IPS DF 4.7 (cell line): ENCODE measurements at regions not wholly inside any gene's neighbourhood (a gene's known extent, or its start where the extent isn't known, plus 50 kb on each side); places are given as distances from the start of the nearest gene placed in this dataset.

Experiments used
- DNase-seq: peaks from one replicate; pipeline ENCODE4 v3.0.0-alpha.2; 2013; ENCODE audit warnings: low spot score; ENCODE audit errors: extremely low read depth

- no peak for DNase-seq
Observed at GRCh38 chr2:221704442-221704841, 132.3 kb upstream of the EPHA4 start.

GRCh38 chr2:221693365-221693764 is 121.3 kb upstream of the EPHA4 start:
- DNase-seq = no peak

GRCh38 chr2:221691571-221691970 is 119.5 kb upstream of the EPHA4 start:
- no peak for DNase-seq

GRCh38 chr2:221689140-221689539 is 117.0 kb upstream of the EPHA4 start:
- DNase-seq = no peak

- no peak for DNase-seq
Observed at GRCh38 chr2:221680548-221680947, 108.4 kb upstream of the EPHA4 start.

- DNase-seq = no peak
Observed at GRCh38 chr2:221677688-221678087, 105.6 kb upstream of the EPHA4 start.

GRCh38 chr2:221676566-221677172 is 104.6 kb upstream of the EPHA4 start:
- DNase-seq = no peak

- DNase-seq = no peak
Observed at GRCh38 chr2:221675201-221675908, 103.3 kb upstream of the EPHA4 start.

- no peak for DNase-seq
Observed at GRCh38 chr2:221674446-221674845, 102.3 kb upstream of the EPHA4 start.

GRCh38 chr2:221673248-221673647 is 101.1 kb upstream of the EPHA4 start:
- DNase-seq = no peak

- no peak for DNase-seq
Observed at GRCh38 chr2:221671515-221671914, 99.4 kb upstream of the EPHA4 start.

GRCh38 chr2:221662689-221663391 is 90.7 kb upstream of the EPHA4 start:
- no peak for DNase-seq

GRCh38 chr2:221657806-221658205 is 85.7 kb upstream of the EPHA4 start:
- no peak for DNase-seq

- no peak for DNase-seq
Observed at GRCh38 chr2:221655300-221655699, 83.2 kb upstream of the EPHA4 start.

- no peak for DNase-seq
Observed at GRCh38 chr2:221653182-221653581, 81.1 kb upstream of the EPHA4 start.

GRCh38 chr2:221649051-221649775 is 77.1 kb upstream of the EPHA4 start:
- DNase-seq = no peak

- DNase-seq = no peak
Observed at GRCh38 chr2:221642447-221642846, 70.3 kb upstream of the EPHA4 start.

- DNase-seq = no peak
Observed at GRCh38 chr2:221641181-221641871, 69.2 kb upstream of the EPHA4 start.

- DNase-seq = no peak
Observed at GRCh38 chr2:221640686-221641085, 68.6 kb upstream of the EPHA4 start.

GRCh38 chr2:221637851-221638250 is 65.7 kb upstream of the EPHA4 start:
- no peak for DNase-seq

- DNase-seq = peak; percentile 2
Observed at GRCh38 chr2:221635949-221636348, 63.8 kb upstream of the EPHA4 start.
